Ishikawa (cell line): ENCODE measurements at regions not wholly inside any gene's neighbourhood (a gene's known extent, or its start where the extent isn't known, plus 50 kb on each side); places are given as distances from the start of the nearest gene placed in this dataset.

Source experiments
- CEBPB ChIP-seq: IDR thresholded peaks from 2 replicates; pipeline ENCODE4 v1.6.1; 2012
- YY1 ChIP-seq: IDR thresholded peaks from 2 replicates; pipeline ENCODE4 v1.6.1; 2012; ENCODE audit warnings: low read depth

DNA sequence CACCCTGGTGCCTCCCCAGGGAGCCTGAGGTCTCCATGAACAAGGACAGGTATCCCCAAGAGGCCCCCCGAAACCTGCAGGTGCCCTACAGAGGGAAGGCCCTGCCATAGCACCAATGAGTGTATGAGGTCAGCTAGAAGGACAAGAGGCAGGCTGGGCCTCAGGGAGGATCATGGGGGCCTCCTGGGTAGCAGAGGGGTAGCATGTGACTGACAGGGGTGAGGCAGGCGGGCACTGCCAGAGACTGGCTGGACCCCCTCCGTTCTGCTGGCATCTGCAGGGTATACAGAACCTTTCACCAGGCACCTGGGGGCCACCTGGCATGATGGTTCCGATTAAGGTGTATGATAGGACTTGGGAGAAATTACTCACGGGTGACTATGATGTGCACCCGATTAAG lies 79.2 kb upstream of the KCTD7 start:
- TF ChIP-seq YY1 (no peak), CEBPB (no peak)
